Mucosa of descending colon (tissue), 3 donors: ENCODE measurements at regions not wholly inside any gene's neighbourhood (a gene's known extent, or its start where the extent isn't known, plus 50 kb on each side); places are given as distances from the start of the nearest gene placed in this dataset.
A peak's percentile ranks its signal among the peaks of the same experiment; 100 is the strongest.
"Not testable (repeated sequence)": the region's sequence is repeated elsewhere in the genome, so short reads cannot be mapped to it uniquely, and the experiment has no call there.

Experiments
- ATAC-seq: fragments of 200-7000 bp; cut with Tn5 transposase; one replicate; pipeline ENCODE4 v1.9.1; 2020; ENCODE audit warnings: mild to moderate bottlenecking, moderate library complexity
- DNase-seq, 3 donors: peaks; one replicate each; pipeline ENCODE4 v3.0.0-alpha.2; 2020
- H3K36me3 ChIP-seq: fragments of 200-600 bp; one replicate; pipeline ENCODE4 v1.8.0; 2021; ENCODE audit warnings: low read depth, mild to moderate bottlenecking
- H3K4me1 ChIP-seq: fragments of 200-600 bp; one replicate; pipeline ENCODE4 v1.8.0; 2021; ENCODE audit warnings: low read depth, mild to moderate bottlenecking
- H3K4me3 ChIP-seq: fragments of 200-600 bp; one replicate; pipeline ENCODE4 v1.8.0; 2021; ENCODE audit warnings: mild to moderate bottlenecking
- H3K9me3 ChIP-seq: fragments of 200-600 bp; one replicate; pipeline ENCODE4 v1.8.0; 2021; ENCODE audit warnings: mild to moderate bottlenecking
- intact Hi-C, 2 donors: fragments of 100-400 bp; cut with DNase I in 1 of 2; cut with micrococcal nuclease in 1 of 2; formaldehyde crosslinking; loops; one replicate each; pipeline versions ENCODE4 v1.11.0 to v1.11.1; 2022; cut with DNase I, micrococcal nuclease
- TF ChIP-seq, protein P1 (sequence below): fragments of 200-600 bp; IDR thresholded peaks from one replicate; pipeline ENCODE4 v1.8.0; 2022; ENCODE audit warnings: antibody characterized with exemption, mild to moderate bottlenecking
- donor health status: DM: no; HTN: no; CAD: no; lungs with moderate emphysema.
- donor health status: DM: no; HTN: no; CAD: no.
- donor health status: DM: no; HTN: yes; CAD: no.

DNA sequence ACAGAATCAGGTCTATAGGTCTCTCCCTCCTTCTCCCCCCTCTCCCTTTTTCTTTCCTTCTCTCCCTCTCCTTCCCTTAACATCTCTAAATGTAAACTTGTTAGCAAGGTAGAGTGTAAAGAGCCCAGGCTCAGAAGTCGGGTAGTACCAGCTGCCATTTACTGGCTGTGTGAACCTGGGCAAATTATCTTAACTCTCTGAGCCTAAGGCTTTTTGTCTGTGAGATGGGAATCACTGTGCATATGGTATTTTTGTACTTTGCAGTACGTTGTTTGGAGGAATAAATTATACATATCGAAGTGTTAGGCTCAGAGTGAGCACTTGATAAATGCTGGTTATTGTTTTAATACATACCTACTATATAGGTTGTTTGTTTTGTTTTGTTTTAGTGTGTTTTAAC, 154.0 kb downstream of the RBMX2 start:
- TF ChIP-seq, protein P1, sequence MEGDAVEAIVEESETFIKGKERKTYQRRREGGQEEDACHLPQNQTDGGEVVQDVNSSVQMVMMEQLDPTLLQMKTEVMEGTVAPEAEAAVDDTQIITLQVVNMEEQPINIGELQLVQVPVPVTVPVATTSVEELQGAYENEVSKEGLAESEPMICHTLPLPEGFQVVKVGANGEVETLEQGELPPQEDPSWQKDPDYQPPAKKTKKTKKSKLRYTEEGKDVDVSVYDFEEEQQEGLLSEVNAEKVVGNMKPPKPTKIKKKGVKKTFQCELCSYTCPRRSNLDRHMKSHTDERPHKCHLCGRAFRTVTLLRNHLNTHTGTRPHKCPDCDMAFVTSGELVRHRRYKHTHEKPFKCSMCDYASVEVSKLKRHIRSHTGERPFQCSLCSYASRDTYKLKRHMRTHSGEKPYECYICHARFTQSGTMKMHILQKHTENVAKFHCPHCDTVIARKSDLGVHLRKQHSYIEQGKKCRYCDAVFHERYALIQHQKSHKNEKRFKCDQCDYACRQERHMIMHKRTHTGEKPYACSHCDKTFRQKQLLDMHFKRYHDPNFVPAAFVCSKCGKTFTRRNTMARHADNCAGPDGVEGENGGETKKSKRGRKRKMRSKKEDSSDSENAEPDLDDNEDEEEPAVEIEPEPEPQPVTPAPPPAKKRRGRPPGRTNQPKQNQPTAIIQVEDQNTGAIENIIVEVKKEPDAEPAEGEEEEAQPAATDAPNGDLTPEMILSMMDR, result no peak
- Histone ChIP-seq H3K4me1 (no peaks in the 10 kb centered on the region), H3K9me3 (no peaks in the 10 kb centered on the region), H3K36me3 (no peaks in the 10 kb centered on the region), H3K4me3 (no peak overlapping the region)
- ATAC-seq, result no peak
- intact Hi-C loops, result no loop called here
- no peak for DNase-seq

DNA sequence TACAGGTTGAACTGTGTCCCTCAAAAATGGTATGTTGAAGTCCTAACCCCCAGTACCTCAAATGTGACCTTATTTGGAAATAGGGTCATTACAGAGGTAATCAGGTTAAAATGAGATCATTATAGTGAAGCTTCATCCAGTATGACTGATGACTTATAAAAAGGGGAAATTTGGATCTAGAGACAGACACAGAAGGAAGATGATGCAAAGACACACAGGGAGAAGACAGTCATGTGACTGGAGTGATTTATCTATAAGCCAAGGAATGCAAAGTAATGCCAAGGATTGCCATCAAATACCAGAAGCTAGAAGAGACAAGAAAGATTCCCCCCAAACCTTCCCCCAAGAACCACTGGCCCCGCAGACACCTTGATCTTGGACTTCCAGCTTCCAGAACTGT, 155.2 kb downstream of the RBMX2 start:
- ATAC-seq (no peak), DNase-seq (no peak)
- no peaks in the 10 kb centered on the region for H3K4me1 ChIP-seq
- no peaks in the 10 kb centered on the region for H3K9me3 ChIP-seq
- H3K36me3 ChIP-seq, result no peaks in the 10 kb centered on the region
- H3K4me3 ChIP-seq, result no peak overlapping the region
- intact Hi-C loops, result no loop called here
- TF ChIP-seq, protein P1, result no peak

DNA sequence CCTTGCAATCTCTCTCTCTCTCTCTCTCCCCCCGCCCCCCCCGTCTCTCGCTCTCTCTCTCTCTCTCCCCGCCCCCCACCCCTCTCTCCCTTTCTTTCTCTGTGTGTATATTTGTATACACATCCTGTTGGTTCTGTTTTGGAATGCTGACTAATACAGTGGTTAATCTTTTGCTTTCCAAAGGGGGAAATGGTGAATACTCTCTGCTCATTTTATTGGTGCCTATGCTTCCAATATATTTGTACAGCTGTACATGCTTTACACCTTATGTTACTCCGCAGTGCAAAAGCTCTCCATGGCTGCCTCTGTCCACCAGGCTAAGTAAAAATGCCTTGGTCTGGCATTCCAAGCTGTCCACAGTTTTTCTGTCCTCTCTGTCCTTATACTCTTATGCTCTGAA, 158.8 kb downstream of the RBMX2 start:
- DNase-seq, result no peak
- intact Hi-C loops, result no loop called here
- TF ChIP-seq, protein P1, result no peak
- ATAC-seq, result peak; percentile 65
- Histone ChIP-seq H3K4me1 (no peaks in the 10 kb centered on the region), H3K36me3 (no peaks in the 10 kb centered on the region), H3K9me3 (no peaks in the 10 kb centered on the region), H3K4me3 (no peak overlapping the region)

DNA sequence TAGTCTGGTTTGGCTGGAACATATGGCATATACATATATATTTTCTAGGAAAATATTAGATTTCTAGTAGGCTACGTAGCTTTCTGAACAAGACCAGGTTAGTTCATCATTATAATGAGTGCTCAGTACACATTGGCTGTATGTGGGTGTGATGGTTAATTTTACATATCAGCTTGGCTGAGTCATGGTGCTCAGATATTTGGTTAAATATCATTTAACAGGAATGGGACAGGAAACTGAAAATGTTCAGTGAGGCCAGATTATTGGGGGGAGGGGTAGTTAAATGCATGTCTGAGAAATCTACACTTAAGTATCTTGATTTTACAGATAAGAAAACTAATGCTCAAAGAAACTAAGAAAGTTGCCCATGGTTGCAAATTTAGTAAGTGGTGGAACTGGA, 160.1 kb downstream of the RBMX2 start:
- no peak overlapping the region for H3K4me3 ChIP-seq
- ATAC-seq (no peak), DNase-seq (no peak)
- no peaks in the 10 kb centered on the region for H3K4me1 ChIP-seq
- intact Hi-C loops, result no loop called here
- H3K36me3 ChIP-seq, result no peaks in the 10 kb centered on the region
- H3K9me3 ChIP-seq, result no peaks in the 10 kb centered on the region
- TF ChIP-seq, protein P1, result no peak

DNA sequence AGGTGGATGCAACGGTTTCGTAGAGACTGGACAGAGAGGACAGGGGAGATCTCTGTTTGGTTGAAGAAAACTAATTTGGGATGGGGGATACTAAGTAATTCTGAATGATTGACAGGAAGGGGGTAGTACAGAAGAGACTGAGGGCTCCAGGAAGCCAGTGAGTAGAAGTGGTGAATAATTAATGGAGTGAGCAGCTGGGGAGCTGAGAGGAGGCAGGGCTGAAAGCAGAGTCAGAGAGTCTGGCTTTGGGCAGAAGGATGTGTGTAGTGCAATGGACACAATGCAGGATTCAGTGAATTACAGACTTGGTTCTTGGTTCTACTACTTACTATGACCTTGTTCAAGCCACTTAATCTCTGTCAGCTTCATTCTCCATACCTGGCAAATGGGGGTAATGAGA, 161.7 kb downstream of the RBMX2 start:
- no peak for ATAC-seq
- Histone ChIP-seq H3K9me3 (no peaks in the 10 kb centered on the region), H3K4me1 (no peaks in the 10 kb centered on the region), H3K36me3 (no peaks in the 10 kb centered on the region), H3K4me3 (no peak overlapping the region)
- TF ChIP-seq, protein P1, result no peak
- DNase-seq, result no peak
- intact Hi-C loops, result no loop called here

DNA sequence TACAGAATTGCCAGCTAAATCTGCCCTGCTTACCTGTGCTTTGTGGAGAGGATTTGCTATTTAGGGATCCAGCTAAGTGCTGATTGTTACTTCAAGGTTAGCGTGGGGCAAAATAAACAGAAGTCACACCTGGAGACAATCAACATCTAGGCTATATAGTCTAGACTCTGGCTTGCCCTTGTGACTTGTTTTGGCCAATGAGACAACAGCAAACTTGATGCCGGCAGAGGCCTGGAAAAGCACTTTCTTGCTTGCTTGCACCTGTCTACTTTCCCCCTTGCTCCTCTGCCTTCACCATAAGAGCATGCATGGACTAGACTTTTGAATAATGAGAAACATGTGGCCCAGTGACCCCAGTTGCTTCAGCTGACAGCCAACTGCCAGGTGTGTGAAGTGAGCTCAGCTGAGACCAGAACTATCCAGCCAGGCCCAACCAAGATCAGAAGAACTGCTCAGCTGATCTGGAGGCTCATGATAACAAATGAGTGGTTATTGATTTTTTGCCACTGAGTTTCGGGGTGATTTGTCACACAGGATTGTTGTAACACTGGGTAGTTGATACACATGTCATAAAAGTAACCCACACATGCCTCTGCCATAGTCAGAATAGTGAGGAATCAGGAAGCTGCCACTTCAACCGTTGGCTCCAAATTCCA, 164.4 kb downstream of the RBMX2 start:
- no peak overlapping the region for H3K4me3 ChIP-seq
- no peaks in the 10 kb centered on the region for H3K9me3 ChIP-seq
- TF ChIP-seq, protein P1, result no peak
- H3K4me1 ChIP-seq, result no peaks in the 10 kb centered on the region
- H3K36me3 ChIP-seq, result no peaks in the 10 kb centered on the region
- intact Hi-C loops, result no loop called here
- no peak for ATAC-seq
- no peak for DNase-seq

DNA sequence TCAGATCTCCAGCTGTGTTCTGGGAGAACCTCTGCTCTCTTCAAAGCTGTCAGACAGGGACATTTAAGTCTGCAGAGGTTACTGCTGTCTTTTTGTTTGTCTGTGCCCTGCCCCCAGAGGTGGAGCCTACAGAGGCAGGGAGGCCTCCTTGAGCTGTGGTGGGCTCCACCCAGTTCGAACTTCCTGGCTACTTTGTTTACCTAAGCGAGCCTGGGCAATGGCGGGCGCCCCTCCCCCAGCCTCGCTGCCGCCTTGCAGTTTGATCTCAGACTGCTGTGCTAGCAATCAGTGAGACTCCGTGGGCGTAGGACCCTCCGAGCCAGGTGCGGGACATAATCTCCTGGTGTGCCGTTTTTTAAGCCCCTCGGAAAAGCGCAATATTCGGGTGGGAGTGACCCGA, 171.2 kb downstream of the RBMX2 start:
- DNase-seq, H3K4me1 ChIP-seq, H3K9me3 ChIP-seq, ATAC-seq, H3K36me3 ChIP-seq, H3K4me3 ChIP-seq, intact Hi-C loops: not testable (repeated sequence)
